ENCODE measurements at regions not wholly inside any gene's neighbourhood (a gene's known extent, or its start where the extent isn't known, plus 50 kb on each side); places are given as distances from the start of the nearest gene placed in this dataset.

DNA sequence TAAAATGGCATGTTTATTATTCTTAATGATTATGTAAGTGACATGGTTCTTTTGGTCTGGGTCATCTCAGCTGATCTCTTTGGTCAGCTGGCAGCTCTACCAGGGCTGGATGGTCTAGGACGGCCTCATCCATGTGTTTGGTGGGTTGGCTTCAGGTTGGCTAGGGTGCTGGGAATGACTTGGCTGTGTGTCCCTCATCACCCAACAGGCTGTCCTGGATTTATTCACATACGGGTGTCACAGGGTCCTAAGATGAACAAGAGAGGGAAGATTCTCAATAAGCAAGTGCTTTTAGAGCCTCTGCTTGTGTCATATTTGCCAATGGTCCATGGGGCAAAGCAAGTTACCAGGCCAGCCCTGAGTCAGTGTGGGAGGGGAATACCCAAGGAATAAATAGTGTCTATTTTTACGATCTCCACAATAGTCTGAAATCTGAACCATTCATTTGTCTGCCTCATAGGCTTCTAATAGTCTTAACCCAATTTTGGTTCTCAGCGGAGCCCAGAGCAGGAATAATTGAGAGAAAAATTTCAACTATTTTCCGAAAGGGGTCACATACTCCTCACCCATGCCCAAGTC, 157.5 kb downstream of the HS3ST2 start:
- TF ChIP-seq, protein P1, sequence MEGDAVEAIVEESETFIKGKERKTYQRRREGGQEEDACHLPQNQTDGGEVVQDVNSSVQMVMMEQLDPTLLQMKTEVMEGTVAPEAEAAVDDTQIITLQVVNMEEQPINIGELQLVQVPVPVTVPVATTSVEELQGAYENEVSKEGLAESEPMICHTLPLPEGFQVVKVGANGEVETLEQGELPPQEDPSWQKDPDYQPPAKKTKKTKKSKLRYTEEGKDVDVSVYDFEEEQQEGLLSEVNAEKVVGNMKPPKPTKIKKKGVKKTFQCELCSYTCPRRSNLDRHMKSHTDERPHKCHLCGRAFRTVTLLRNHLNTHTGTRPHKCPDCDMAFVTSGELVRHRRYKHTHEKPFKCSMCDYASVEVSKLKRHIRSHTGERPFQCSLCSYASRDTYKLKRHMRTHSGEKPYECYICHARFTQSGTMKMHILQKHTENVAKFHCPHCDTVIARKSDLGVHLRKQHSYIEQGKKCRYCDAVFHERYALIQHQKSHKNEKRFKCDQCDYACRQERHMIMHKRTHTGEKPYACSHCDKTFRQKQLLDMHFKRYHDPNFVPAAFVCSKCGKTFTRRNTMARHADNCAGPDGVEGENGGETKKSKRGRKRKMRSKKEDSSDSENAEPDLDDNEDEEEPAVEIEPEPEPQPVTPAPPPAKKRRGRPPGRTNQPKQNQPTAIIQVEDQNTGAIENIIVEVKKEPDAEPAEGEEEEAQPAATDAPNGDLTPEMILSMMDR (IDR thresholded peaks at IDR 0.05) = no peak
- TF ChIP-seq POLR2A (IDR thresholded peaks at IDR 0.05) = no peak

Data from transverse colon (tissue), 3 donors.